Upper lobe of left lung (tissue), 4 donors: ENCODE measurements at regions not wholly inside any gene's neighbourhood (a gene's known extent, or its start where the extent isn't known, plus 50 kb on each side); places are given as distances from the start of the nearest gene placed in this dataset.

Experiments used
- POLR2A ChIP-seq, 4 donors: fragments of 450-650 bp; IDR thresholded peaks; one replicate each; pipeline ENCODE4 v1.5.1; 2016 to 2017; ENCODE audit warnings: antibody characterized with exemption in 4 of 4, mild to moderate bottlenecking in 2 of 4
- TF ChIP-seq, protein P1 (sequence below), 6 experiments: fragments of 450-650 bp in 4 of 6; fragments of 200-600 bp in 2 of 6; sonication (generic) in 2 of 6; IDR thresholded peaks; one replicate each; pipeline ENCODE4 v1.5.1; 2016 to 2019; ENCODE audit warnings: antibody characterized with exemption in 6 of 6

- TF ChIP-seq, protein P1, sequence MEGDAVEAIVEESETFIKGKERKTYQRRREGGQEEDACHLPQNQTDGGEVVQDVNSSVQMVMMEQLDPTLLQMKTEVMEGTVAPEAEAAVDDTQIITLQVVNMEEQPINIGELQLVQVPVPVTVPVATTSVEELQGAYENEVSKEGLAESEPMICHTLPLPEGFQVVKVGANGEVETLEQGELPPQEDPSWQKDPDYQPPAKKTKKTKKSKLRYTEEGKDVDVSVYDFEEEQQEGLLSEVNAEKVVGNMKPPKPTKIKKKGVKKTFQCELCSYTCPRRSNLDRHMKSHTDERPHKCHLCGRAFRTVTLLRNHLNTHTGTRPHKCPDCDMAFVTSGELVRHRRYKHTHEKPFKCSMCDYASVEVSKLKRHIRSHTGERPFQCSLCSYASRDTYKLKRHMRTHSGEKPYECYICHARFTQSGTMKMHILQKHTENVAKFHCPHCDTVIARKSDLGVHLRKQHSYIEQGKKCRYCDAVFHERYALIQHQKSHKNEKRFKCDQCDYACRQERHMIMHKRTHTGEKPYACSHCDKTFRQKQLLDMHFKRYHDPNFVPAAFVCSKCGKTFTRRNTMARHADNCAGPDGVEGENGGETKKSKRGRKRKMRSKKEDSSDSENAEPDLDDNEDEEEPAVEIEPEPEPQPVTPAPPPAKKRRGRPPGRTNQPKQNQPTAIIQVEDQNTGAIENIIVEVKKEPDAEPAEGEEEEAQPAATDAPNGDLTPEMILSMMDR (IDR thresholded peaks at IDR 0.05): no peak
- TF ChIP-seq POLR2A (IDR thresholded peaks at IDR 0.05): no peak
Measured at GRCh38 chr9:100670719-100671118, 92.8 kb downstream of the CAVIN4 start.
